HEK293 (cell line): ENCODE measurements at regions not wholly inside any gene's neighbourhood (a gene's known extent, or its start where the extent isn't known, plus 50 kb on each side); places are given as distances from the start of the nearest gene placed in this dataset.

ENCODE experiments used
- CTCF ChIA-PET: fragments of 350-600 bp; formaldehyde crosslinking; extraction: SDS; loops from one replicate; lab custom pipeline; 2021; ENCODE audit warnings: antibody characterized with exemption; lab: Yijun Ruan, JAX
- POLR2A ChIA-PET: fragments of 300-600 bp; formaldehyde crosslinking; extraction: SDS; loops from one replicate; lab custom pipeline; 2020; ENCODE audit warnings: antibody characterized with exemption, inconsistent platforms; lab: Yijun Ruan, JAX
- H3K27ac ChIP-seq: fragments of 200-500 bp; sonication (Bioruptor generic); 2 replicates; pipeline ENCODE4 v1.5.1; 2014; ENCODE audit warnings: low read depth, low read length, control low read depth, inconsistent platforms; ENCODE audit errors: extremely low read depth
- H3K36me3 ChIP-seq, 2 experiments: fragments of 200-500 bp in 1 of 2; sonication (Bioruptor generic) in 1 of 2; 1 replicate in 1 of 2; 2 replicates in 1 of 2; pipeline ENCODE4 v1.5.1; 2014 to 2017; ENCODE audit warnings: inconsistent platforms in 2 of 2, low read length in 2 of 2; ENCODE audit not compliant: control insufficient read depth in 2 of 2, insufficient read depth in 1 of 2
- H3K4me1 ChIP-seq: fragments of 200-500 bp; sonication (Bioruptor generic); 2 replicates; pipeline ENCODE4 v1.5.1; 2014; ENCODE audit warnings: mild to moderate bottlenecking, low read length, inconsistent platforms; ENCODE audit not compliant: control insufficient read depth, insufficient read depth
- H3K4me3 ChIP-seq: 2 replicates; pipeline ENCODE4 v1.5.1; 2011; ENCODE audit warnings: low read depth, mild to moderate bottlenecking, control low read depth, low read length, moderate library complexity
- H3K9me3 ChIP-seq: fragments of 200-500 bp; sonication (Bioruptor generic); 2 replicates; pipeline ENCODE4 v1.5.1; 2014; ENCODE audit warnings: low read depth, low read length, inconsistent platforms; ENCODE audit not compliant: control insufficient read depth, insufficient read depth
- EGR2 ChIP-seq: fragments of 450-650 bp; formaldehyde crosslinking; IDR thresholded peaks from 2 replicates; pipeline ENCODE4 v1.5.1; 2016; ENCODE audit warnings: low read depth, missing biosample characterization, missing genetic modification characterization
- KLF9 ChIP-seq: fragments of 450-650 bp; formaldehyde crosslinking; IDR thresholded peaks from 2 replicates; pipeline ENCODE4 v1.5.1; 2016; ENCODE audit warnings: missing biosample characterization, missing genetic modification characterization, low read depth
- PBX3 ChIP-seq: sonication (generic); formaldehyde crosslinking; IDR thresholded peaks from 2 replicates; pipeline ENCODE4 v1.8.1; 2022; ENCODE audit warnings: mild to moderate bottlenecking, moderate library complexity, missing genetic modification reagents
- PRDM1 ChIP-seq: fragments of 450-650 bp; formaldehyde crosslinking; IDR thresholded peaks from 2 replicates; pipeline ENCODE4; 2016; ENCODE audit warnings: missing biosample characterization, missing genetic modification characterization
- SCRT1 ChIP-seq: fragments of 450-650 bp; formaldehyde crosslinking; IDR thresholded peaks from 2 replicates; pipeline ENCODE4 v1.5.1; 2016; ENCODE audit warnings: missing biosample characterization, missing genetic modification characterization, borderline replicate concordance
- SETDB1 ChIP-seq: IDR thresholded peaks from one replicate; pipeline ENCODE4 v1.6.1; 2017; ENCODE audit warnings: mild to moderate bottlenecking, low read length, moderate library complexity, mixed read lengths; ENCODE audit not compliant: insufficient read length
- SP3 ChIP-seq: fragments of 450-650 bp; formaldehyde crosslinking; IDR thresholded peaks from 2 replicates; pipeline ENCODE4 v1.5.1; 2016; ENCODE audit warnings: missing biosample characterization, missing genetic modification characterization
- ZBTB21 ChIP-seq: fragments of 450-650 bp; formaldehyde crosslinking; IDR thresholded peaks from 2 replicates; pipeline ENCODE4 v1.5.1; 2017; ENCODE audit warnings: missing biosample characterization, missing genetic modification characterization
- ZNF112 ChIP-seq: fragments of 450-650 bp; formaldehyde crosslinking; IDR thresholded peaks from 2 replicates; pipeline ENCODE4 v1.5.0; 2017; ENCODE audit warnings: missing biosample characterization, missing genetic modification characterization
- ZNF16 ChIP-seq: fragments of 450-650 bp; formaldehyde crosslinking; IDR thresholded peaks from 2 replicates; pipeline ENCODE4 v1.5.1; 2016; ENCODE audit warnings: low read depth, missing biosample characterization, missing genetic modification characterization
- ZNF350 ChIP-seq: fragments of 450-650 bp; formaldehyde crosslinking; IDR thresholded peaks from 2 replicates; pipeline ENCODE4 v1.5.0; 2017; ENCODE audit warnings: missing biosample characterization, mild to moderate bottlenecking, missing genetic modification characterization
- ZNF394 ChIP-seq: fragments of 450-650 bp; formaldehyde crosslinking; IDR thresholded peaks from 2 replicates; pipeline ENCODE4 v1.5.1; 2016; ENCODE audit warnings: missing biosample characterization, missing genetic modification characterization, mild to moderate bottlenecking, moderate library complexity, borderline replicate concordance
- ZNF433 ChIP-seq: fragments of 450-650 bp; formaldehyde crosslinking; IDR thresholded peaks from 2 replicates; pipeline ENCODE4 v1.5.1; 2016; ENCODE audit warnings: missing biosample characterization, missing genetic modification characterization, low read depth
- ZNF501 ChIP-seq: fragments of 450-650 bp; formaldehyde crosslinking; IDR thresholded peaks from 2 replicates; pipeline ENCODE4 v1.5.1; 2016; ENCODE audit warnings: missing biosample characterization, missing genetic modification characterization
- ZNF529 ChIP-seq: fragments of 450-650 bp; formaldehyde crosslinking; IDR thresholded peaks from 2 replicates; pipeline ENCODE4 v1.5.1; 2017; ENCODE audit warnings: missing genetic modification characterization, missing biosample characterization; ENCODE audit not compliant: insufficient replicate concordance
- ZNF544 ChIP-seq: fragments of 450-650 bp; formaldehyde crosslinking; IDR thresholded peaks from 2 replicates; pipeline ENCODE4 v1.5.0; 2017; ENCODE audit warnings: missing biosample characterization, missing genetic modification characterization
- ZNF560 ChIP-seq: fragments of 450-650 bp; formaldehyde crosslinking; IDR thresholded peaks from 2 replicates; pipeline ENCODE4 v1.5.1; 2017; ENCODE audit warnings: missing biosample characterization, missing genetic modification characterization, borderline replicate concordance
- ZNF629 ChIP-seq: fragments of 450-650 bp; formaldehyde crosslinking; IDR thresholded peaks from 2 replicates; pipeline ENCODE4 v1.5.1; 2017; ENCODE audit warnings: missing biosample characterization, missing genetic modification characterization
- ZNF639 ChIP-seq: fragments of 450-650 bp; formaldehyde crosslinking; IDR thresholded peaks from 2 replicates; pipeline ENCODE4 v1.5.1; 2016; ENCODE audit warnings: missing biosample characterization, missing genetic modification characterization
- ZNF658 ChIP-seq: fragments of 450-650 bp; formaldehyde crosslinking; IDR thresholded peaks from 2 replicates; pipeline ENCODE4; 2016; ENCODE audit warnings: missing biosample characterization, missing genetic modification characterization
- ZNF660 ChIP-seq: fragments of 450-650 bp; IDR thresholded peaks from 2 replicates; pipeline ENCODE4 v1.5.1; 2018; ENCODE audit warnings: missing biosample characterization, mild to moderate bottlenecking, missing genetic modification characterization
- ZNF677 ChIP-seq: fragments of 450-650 bp; IDR thresholded peaks from 2 replicates; pipeline ENCODE4 v1.5.0; 2018; ENCODE audit warnings: missing biosample characterization, mild to moderate bottlenecking, missing genetic modification characterization, moderate library complexity
- ZNF837 ChIP-seq: fragments of 450-650 bp; formaldehyde crosslinking; IDR thresholded peaks from 2 replicates; pipeline ENCODE4 v1.5.1; 2016; ENCODE audit warnings: missing biosample characterization, missing genetic modification characterization
- TF ChIP-seq, protein P1 (sequence below): fragments of 450-650 bp; formaldehyde crosslinking; IDR thresholded peaks from 2 replicates; pipeline ENCODE4 v1.5.1; 2016; ENCODE audit warnings: missing biosample characterization, missing genetic modification characterization

GRCh38 chr17:68693896-68694295 lies 92.7 kb upstream of the FAM20A start:
- Histone ChIP-seq H3K36me3 (no peaks in the 10 kb centered on the region), H3K27ac (no peak overlapping the region), H3K9me3 (no peaks in the 10 kb centered on the region), H3K4me1 (no peaks in the 10 kb centered on the region; the same call in 1 of the 2 replicates), H3K4me3 (no peak overlapping the region)
- ChIA-PET POLR2A (no interaction called here), CTCF (no interaction called here)
- TF ChIP-seq ZNF560 (tag by site-specific recombination) (no peak), ZNF544 (tag by site-specific recombination) (no peak)

DNA sequence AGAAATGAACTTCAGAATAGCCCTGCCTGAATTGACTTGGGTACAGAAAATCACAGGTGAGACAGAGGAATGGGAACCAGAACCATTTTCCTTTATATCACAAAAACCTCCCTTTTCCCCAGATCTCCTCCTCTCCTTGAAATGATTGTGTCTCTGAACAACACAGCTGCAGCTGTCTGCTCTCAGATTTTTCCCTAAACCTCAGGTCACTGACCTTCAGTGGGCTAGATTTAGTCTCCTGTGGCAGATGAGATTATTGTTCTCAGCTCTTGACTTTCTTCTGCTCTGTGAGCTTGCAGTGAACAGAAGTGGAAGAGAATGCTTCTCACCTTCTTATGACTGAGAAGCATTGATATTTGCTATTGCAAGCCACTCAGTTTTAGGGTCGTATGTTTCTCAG lies 92.3 kb upstream of the FAM20A start:
- H3K9me3 ChIP-seq, result no peaks in the 10 kb centered on the region
- H3K4me3 ChIP-seq, result no peak overlapping the region
- no peaks in the 10 kb centered on the region; the same call in 1 of the 2 replicates for H3K4me1 ChIP-seq
- ChIA-PET POLR2A (no interaction called here), CTCF (no interaction called here)
- H3K27ac ChIP-seq, result no peak overlapping the region
- H3K36me3 ChIP-seq, result no peaks in the 10 kb centered on the region
- TF ChIP-seq SCRT1 (tag by site-specific recombination), result no peak
- TF ChIP-seq KLF9 (tag by site-specific recombination), result no peak

DNA sequence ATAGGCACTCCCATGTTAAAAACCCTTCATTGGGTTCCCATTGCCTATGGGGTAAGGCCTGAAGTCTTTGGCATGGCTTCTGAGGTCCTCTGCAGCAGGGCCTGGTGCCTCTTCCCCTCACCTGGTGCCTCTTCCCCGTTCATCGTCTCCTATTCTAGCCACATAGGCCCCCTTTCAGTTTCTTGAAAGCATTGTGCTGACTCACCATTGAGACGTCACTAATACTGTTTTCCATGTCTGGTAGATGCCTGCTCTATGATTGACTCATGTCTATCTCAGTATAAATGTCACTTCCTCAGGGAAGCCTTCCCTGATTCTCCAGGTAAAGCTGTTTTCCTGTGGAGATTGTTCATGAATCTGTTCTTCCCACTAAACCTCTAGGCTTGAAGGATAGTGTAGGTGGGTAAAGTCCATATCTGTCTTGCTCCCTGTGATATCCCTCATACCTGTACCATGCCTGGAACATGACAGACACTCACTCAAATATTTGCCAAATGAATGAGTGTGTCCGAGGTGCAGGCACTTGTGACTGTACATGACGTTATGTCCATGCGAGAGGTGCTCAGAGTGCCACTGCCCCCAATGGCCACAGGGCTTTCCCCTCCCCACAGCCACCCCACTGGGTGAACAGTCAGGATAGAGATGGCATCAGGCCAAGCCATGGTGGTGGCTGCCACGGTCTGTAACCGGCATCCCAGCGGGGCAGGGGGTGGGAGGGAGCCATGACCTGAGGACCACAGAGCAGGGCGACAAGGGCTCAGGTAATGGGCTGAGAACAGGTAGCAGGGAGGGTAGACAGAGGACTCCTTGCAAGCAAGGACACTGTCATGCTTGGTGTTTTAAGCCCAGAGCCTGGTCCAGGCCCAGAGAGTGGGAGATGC lies 85.2 kb upstream of the FAM20A start:
- TF ChIP-seq ZNF529 (tag by site-specific recombination), result no peak
- no peak for TF ChIP-seq ZNF433 (tag by site-specific recombination)
- TF ChIP-seq, protein P1, sequence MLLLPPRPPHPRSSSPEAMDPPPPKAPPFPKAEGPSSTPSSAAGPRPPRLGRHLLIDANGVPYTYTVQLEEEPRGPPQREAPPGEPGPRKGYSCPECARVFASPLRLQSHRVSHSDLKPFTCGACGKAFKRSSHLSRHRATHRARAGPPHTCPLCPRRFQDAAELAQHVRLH (tag by site-specific recombination), result no peak
- no peak for TF ChIP-seq SETDB1
- no peak for TF ChIP-seq ZNF629 (tag by site-specific recombination)
- no peak for TF ChIP-seq ZNF112 (tag by site-specific recombination)
- no peak for TF ChIP-seq ZNF677 (tag by site-specific recombination)
- TF ChIP-seq SP3 (tag by site-specific recombination), result no peak
- no peak for TF ChIP-seq PRDM1
- no peak for TF ChIP-seq ZNF16 (tag by site-specific recombination)
- no peak for TF ChIP-seq PBX3 (CRISPR knock-in tag)
- ChIA-PET POLR2A (no interaction called here), CTCF (no interaction called here)

DNA sequence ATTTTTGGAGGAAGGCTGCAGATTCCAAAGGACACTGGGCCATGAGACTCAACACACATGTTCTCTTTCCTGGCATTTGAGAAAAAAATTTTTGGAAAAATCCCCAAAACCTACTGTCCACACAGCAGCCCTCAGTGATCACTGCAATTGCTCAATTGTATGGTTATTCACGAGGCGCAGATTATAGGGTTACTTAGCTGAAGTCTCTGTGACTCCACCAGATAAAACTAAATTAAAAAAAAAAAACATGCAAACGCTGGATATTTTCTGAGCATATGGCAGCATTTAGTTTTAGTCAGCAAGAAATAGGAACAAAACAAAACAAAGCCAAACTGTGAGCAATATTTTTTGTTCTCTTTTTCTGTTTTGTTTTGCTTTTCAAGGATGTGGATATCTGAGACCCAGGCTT lies 83.8 kb upstream of the FAM20A start:
- ChIA-PET CTCF (interaction anchor here (1.0 kb wide), 1 partner anchor 1310 kb away, joined by 3 read pairs; no protein-coding TSS in a partner anchor), POLR2A (no interaction called here)
- H3K36me3 ChIP-seq, result no peaks in the 10 kb centered on the region
- H3K27ac ChIP-seq, result no peak overlapping the region
- no peaks in the 10 kb centered on the region for H3K4me1 ChIP-seq
- no peaks in the 10 kb centered on the region for H3K9me3 ChIP-seq
- no peak overlapping the region for H3K4me3 ChIP-seq
- TF ChIP-seq SETDB1 (no peak), ZNF639 (tag by site-specific recombination) (no peak), ZNF837 (tag by site-specific recombination) (no peak), ZNF501 (tag by site-specific recombination) (no peak), ZNF350 (no peak), SCRT1 (tag by site-specific recombination) (no peak), ZNF658 (no peak), ZNF660 (tag by site-specific recombination) (no peak), EGR2 (tag by site-specific recombination) (no peak), ZBTB21 (tag by site-specific recombination) (no peak), ZNF394 (tag by site-specific recombination) (no peak)

More for the DNA sequence above, 85.2 kb upstream of the FAM20A start:
- no peak overlapping the region for H3K27ac ChIP-seq
- no peak overlapping the region for H3K4me3 ChIP-seq
- no peaks in the 10 kb centered on the region for H3K4me1 ChIP-seq
- no peaks in the 10 kb centered on the region for H3K9me3 ChIP-seq
- H3K36me3 ChIP-seq, result no peaks in the 10 kb centered on the region
